A549 (cell line): ENCODE measurements at regions not wholly inside any gene's neighbourhood (a gene's known extent, or its start where the extent isn't known, plus 50 kb on each side); places are given as distances from the start of the nearest gene placed in this dataset.

Source experiments
- ATAC-seq, 2 experiments: fragments of 200-7000 bp in 1 of 2; fragments of >200 bp in 1 of 2; cut with Nextera tagmentation in 1 of 2; cut with Tn5 transposase in 1 of 2; 3 replicates each; pipeline versions ENCODE4 v1.8.0 to v1.9.1; 2018 to 2020; ENCODE audit warnings: mild to moderate bottlenecking in 1 of 2, moderate library complexity in 1 of 2
- CTCF ChIA-PET: fragments of 300-600 bp; sonication (Branson Sonifier 250); formaldehyde crosslinking; extraction: SDS; loops from one replicate; lab custom pipeline; 2021; ENCODE audit warnings: antibody characterized with exemption, inconsistent platforms; lab: Yijun Ruan, JAX
- POLR2A ChIA-PET: fragments of 350-600 bp; formaldehyde crosslinking; extraction: SDS; loops from one replicate; lab custom pipeline; 2021; ENCODE audit warnings: antibody characterized with exemption, inconsistent platforms; lab: Yijun Ruan, JAX
- DNase-seq, 2 experiments: peaks; one replicate each; pipeline versions ENCODE4 v3.0.0 to v3.0.0-alpha.2; 2011 to 2016; ENCODE audit warnings: low read depth in 1 of 2, low spot score in 1 of 2
- FAIRE-seq: peaks from 2 replicates; lab custom pipeline; 2011; peaks lifted over from hg19 to GRCh38; lab: Jason Lieb, UNC
- H3K27ac ChIP-seq, 2 experiments: fragments of >200 bp; sonication (Bioruptor Twin); formaldehyde crosslinking; 3 replicates each; pipeline ENCODE4 v1.5.1; 2016 to 2017
- H3K4me1 ChIP-seq: fragments of >200 bp; sonication (Bioruptor Twin); formaldehyde crosslinking; 3 replicates; pipeline ENCODE4 v1.6.1; 2016
- H3K4me2 ChIP-seq: fragments of >200 bp; sonication (Bioruptor Twin); formaldehyde crosslinking; 3 replicates; pipeline ENCODE4 v1.6.1; 2016
- H3K4me3 ChIP-seq: fragments of >200 bp; sonication (Bioruptor Twin); formaldehyde crosslinking; 3 replicates; pipeline ENCODE4 v1.5.1; 2016
- H3K9me3 ChIP-seq: fragments of >200 bp; sonication (Bioruptor Twin); formaldehyde crosslinking; 3 replicates; pipeline ENCODE4 v1.6.1; 2016
- CBX2 ChIP-seq: fragments of 200-600 bp; sonication (generic); IDR thresholded peaks from 2 replicates; pipeline ENCODE4 v1.6.1; 2016; ENCODE audit warnings: low read depth, mild to moderate bottlenecking, borderline replicate concordance
- CBX8 ChIP-seq: fragments of 200-600 bp; sonication (generic); IDR thresholded peaks from 2 replicates; pipeline ENCODE4 v1.6.1; 2016
- CEBPB ChIP-seq, 2 experiments: fragments of >200 bp in 1 of 2; sonication (Bioruptor Twin) in 1 of 2; formaldehyde crosslinking in 1 of 2; IDR thresholded peaks; 2 replicates each; pipeline ENCODE4 v1.6.1; 2012 to 2016
- CHD2 ChIP-seq: fragments of 150-350 bp; IDR thresholded peaks from 2 replicates; pipeline ENCODE4 v1.6.1; 2014; ENCODE audit warnings: low read length; ENCODE audit not compliant: partially characterized antibody
- CHD4 ChIP-seq: fragments of 200-600 bp; sonication (generic); IDR thresholded peaks from 2 replicates; pipeline ENCODE4 v1.6.1; 2016; ENCODE audit warnings: antibody characterized with exemption, mild to moderate bottlenecking, borderline replicate concordance
- EHF ChIP-seq: fragments of 250-450 bp; sonication (Bioruptor Pico); IDR thresholded peaks from 2 replicates; pipeline ENCODE4 v1.5.0; 2020; ENCODE audit warnings: mild to moderate bottlenecking
- EHMT2 ChIP-seq: fragments of 200-600 bp; sonication (generic); IDR thresholded peaks from 2 replicates; pipeline ENCODE4 v1.6.1; 2016; ENCODE audit warnings: antibody characterized with exemption, low read depth, mild to moderate bottlenecking, moderate library complexity
- FOSB ChIP-seq: fragments of 250-450 bp; sonication (Bioruptor Pico); IDR thresholded peaks from 2 replicates; pipeline ENCODE4 v1.5.0; 2020; ENCODE audit warnings: mild to moderate bottlenecking, moderate library complexity
- FOSL2 ChIP-seq, 2 experiments: fragments of 450-650 bp in 1 of 2; fragments of >200 bp in 1 of 2; sonication (Bioruptor Twin) in 1 of 2; formaldehyde crosslinking; IDR thresholded peaks; 2 replicates each; pipeline versions ENCODE4 v1.5.0 to v1.6.1; 2016 to 2020; ENCODE audit warnings: mild to moderate bottlenecking in 1 of 2, moderate library complexity in 1 of 2
- FOXS1 ChIP-seq: fragments of 250-450 bp; sonication (Bioruptor Pico); IDR thresholded peaks from 2 replicates; pipeline ENCODE4 v1.5.0; 2020; ENCODE audit warnings: mild to moderate bottlenecking, moderate library complexity
- HOXB5 ChIP-seq: fragments of 250-450 bp; sonication (Bioruptor Pico); IDR thresholded peaks from 2 replicates; pipeline ENCODE4 v1.5.0; 2020; ENCODE audit warnings: mild to moderate bottlenecking, moderate library complexity
- JUN ChIP-seq, 2 experiments: fragments of >200 bp; sonication (Bioruptor Twin); formaldehyde crosslinking; IDR thresholded peaks; 2 replicates in 1 of 2; 3 replicates in 1 of 2; pipeline ENCODE4 v1.6.1; 2016 to 2017
- JUNB ChIP-seq: fragments of >200 bp; sonication (Bioruptor Twin); formaldehyde crosslinking; IDR thresholded peaks from 2 replicates; pipeline ENCODE4 v1.6.1; 2016
- MAFK ChIP-seq: fragments of 450-650 bp; IDR thresholded peaks from 2 replicates; pipeline ENCODE4 v1.6.1; 2014; ENCODE audit not compliant: partially characterized antibody
- MAX ChIP-seq: IDR thresholded peaks from 2 replicates; pipeline ENCODE4 v1.6.1; 2012
- MYC ChIP-seq: IDR thresholded peaks from 2 replicates; pipeline ENCODE4 v1.6.1; 2012; ENCODE audit warnings: mild to moderate bottlenecking, inconsistent platforms, low read length, improper control_type of control experiment, borderline replicate concordance
- NFE2L2 ChIP-seq: fragments of 150-350 bp; conservative IDR thresholded peaks from 2 replicates; pipeline ENCODE4 v1.6.1; 2014; ENCODE audit warnings: low read length
- NR3C1 ChIP-seq: fragments of >200 bp; sonication (Bioruptor Twin); formaldehyde crosslinking; IDR thresholded peaks from 3 replicates; pipeline ENCODE4 v1.6.1; 2017
- RCOR1 ChIP-seq: fragments of 150-350 bp; IDR thresholded peaks from 2 replicates; pipeline ENCODE4 v1.6.1; 2014; ENCODE audit warnings: antibody characterized with exemption, low read length, low read depth
- RNF2 ChIP-seq: fragments of 200-600 bp; sonication (generic); IDR thresholded peaks from 2 replicates; pipeline ENCODE4 v1.6.1; 2016; ENCODE audit warnings: low read depth, mild to moderate bottlenecking, antibody characterized with exemption, moderate library complexity, borderline replicate concordance
- SMC3 ChIP-seq: fragments of >200 bp; sonication (Bioruptor Twin); formaldehyde crosslinking; IDR thresholded peaks from 3 replicates; pipeline ENCODE4 v1.6.1; 2018; ENCODE audit warnings: inconsistent platforms
- SREBF2 ChIP-seq: fragments of 450-650 bp; IDR thresholded peaks from 2 replicates; pipeline ENCODE4 v1.6.1; 2014; ENCODE audit warnings: mild to moderate bottlenecking, moderate library complexity
- TFCP2L1 ChIP-seq: fragments of 250-450 bp; sonication (Bioruptor Pico); IDR thresholded peaks from 2 replicates; pipeline ENCODE4 v1.5.0; 2021; ENCODE audit warnings: mild to moderate bottlenecking
- TP53 ChIP-seq: fragments of 250-450 bp; sonication (Bioruptor Pico); IDR thresholded peaks from 2 replicates; pipeline ENCODE4 v1.5.0; 2021; ENCODE audit warnings: mild to moderate bottlenecking, moderate library complexity
- ZNF302 ChIP-seq: fragments of 250-450 bp; sonication (Bioruptor Pico); IDR thresholded peaks from 2 replicates; pipeline ENCODE4 v1.9.0; 2021; ENCODE audit warnings: inconsistent platforms, mild to moderate bottlenecking, moderate library complexity
- WGBS: methylation state at CpG from one replicate; pipeline ENCODE4 v1.1.6; 2017; ENCODE audit errors: missing lambda C conversion rate; 5-methylcytosine and 5-hydroxymethylcytosine counted together
- TF ChIP-seq, protein P1 (sequence below): fragments of >200 bp; sonication (Bioruptor Twin); formaldehyde crosslinking; IDR thresholded peaks from 3 replicates; pipeline ENCODE4 v1.6.1; 2016
- TF ChIP-seq, protein P2 (sequence below): fragments of 250-450 bp; sonication (Bioruptor Pico); IDR thresholded peaks from 2 replicates; pipeline ENCODE4 v1.5.0; 2020; ENCODE audit warnings: low read depth, mild to moderate bottlenecking, moderate library complexity
- TF ChIP-seq, protein P3 (sequence below): fragments of >200 bp; sonication (Bioruptor Twin); formaldehyde crosslinking; IDR thresholded peaks from 2 replicates; pipeline ENCODE4 v1.6.1; 2016

DNA sequence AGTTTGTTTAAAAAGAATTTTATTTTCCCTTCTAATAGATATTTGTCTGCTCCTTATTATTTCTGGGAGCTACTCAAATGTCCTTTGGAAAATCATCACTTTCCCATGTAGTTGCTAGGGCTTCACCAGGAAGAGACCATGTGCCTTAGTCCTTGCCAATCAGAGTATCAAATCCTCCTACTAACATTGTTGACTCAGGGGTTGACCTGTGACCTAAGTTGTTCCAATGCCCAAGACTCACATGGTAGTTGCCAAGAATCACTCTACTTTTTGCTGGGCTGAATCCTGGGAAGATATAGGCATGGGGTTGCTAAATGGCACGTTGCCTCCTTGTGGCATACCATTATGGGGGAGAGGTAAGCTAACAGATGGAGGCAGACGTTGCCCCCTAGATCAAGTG is 58.2 kb upstream of the FOXD3 start:
- no peak for ATAC-seq
- CTCF ChIA-PET: no interaction called here
- TF ChIP-seq TFCP2L1 (CRISPR knock-in tag) (no peak), TP53 (CRISPR knock-in tag) (no peak), CEBPB (IDR thresholded peaks at IDR 0.05) (no peak), RNF2 (no peak), CBX2 (no peak), JUN (IDR thresholded peaks at IDR 0.05) (no peak), FOSB (CRISPR knock-in tag) (no peak), JUNB (no peak), EHMT2 (no peak), FOSL2 (IDR thresholded peaks at IDR 0.05) (no peak), FOSL2 (CRISPR knock-in tag; IDR thresholded peaks at IDR 0.05) (no peak)
- TF ChIP-seq, protein P1, sequence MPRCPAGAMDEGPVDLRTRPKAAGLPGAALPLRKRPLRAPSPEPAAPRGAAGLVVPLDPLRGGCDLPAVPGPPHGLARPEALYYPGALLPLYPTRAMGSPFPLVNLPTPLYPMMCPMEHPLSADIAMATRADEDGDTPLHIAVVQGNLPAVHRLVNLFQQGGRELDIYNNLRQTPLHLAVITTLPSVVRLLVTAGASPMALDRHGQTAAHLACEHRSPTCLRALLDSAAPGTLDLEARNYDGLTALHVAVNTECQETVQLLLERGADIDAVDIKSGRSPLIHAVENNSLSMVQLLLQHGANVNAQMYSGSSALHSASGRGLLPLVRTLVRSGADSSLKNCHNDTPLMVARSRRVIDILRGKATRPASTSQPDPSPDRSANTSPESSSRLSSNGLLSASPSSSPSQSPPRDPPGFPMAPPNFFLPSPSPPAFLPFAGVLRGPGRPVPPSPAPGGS: no peak
- TF ChIP-seq, protein P2, sequence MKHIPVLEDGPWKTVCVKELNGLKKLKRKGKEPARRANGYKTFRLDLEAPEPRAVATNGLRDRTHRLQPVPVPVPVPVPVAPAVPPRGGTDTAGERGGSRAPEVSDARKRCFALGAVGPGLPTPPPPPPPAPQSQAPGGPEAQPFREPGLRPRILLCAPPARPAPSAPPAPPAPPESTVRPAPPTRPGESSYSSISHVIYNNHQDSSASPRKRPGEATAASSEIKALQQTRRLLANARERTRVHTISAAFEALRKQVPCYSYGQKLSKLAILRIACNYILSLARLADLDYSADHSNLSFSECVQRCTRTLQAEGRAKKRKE (CRISPR knock-in tag): no peak
- WGBS: 6% methylated on average over 2 of the region's 2 CpGs
- H3K4me2 ChIP-seq: no peak overlapping the region
- 0 out of 3 replicates have a peak, but pooled peaks cover 7% of the 10 kb centered on the region for H3K4me1 ChIP-seq
- POLR2A ChIA-PET: no interaction called here
- H3K27ac ChIP-seq: no peak overlapping the region
- no peak for DNase-seq
- FAIRE-seq: no peak
- H3K9me3 ChIP-seq: no peaks in the 10 kb centered on the region
- H3K4me3 ChIP-seq: no peak overlapping the region

DNA sequence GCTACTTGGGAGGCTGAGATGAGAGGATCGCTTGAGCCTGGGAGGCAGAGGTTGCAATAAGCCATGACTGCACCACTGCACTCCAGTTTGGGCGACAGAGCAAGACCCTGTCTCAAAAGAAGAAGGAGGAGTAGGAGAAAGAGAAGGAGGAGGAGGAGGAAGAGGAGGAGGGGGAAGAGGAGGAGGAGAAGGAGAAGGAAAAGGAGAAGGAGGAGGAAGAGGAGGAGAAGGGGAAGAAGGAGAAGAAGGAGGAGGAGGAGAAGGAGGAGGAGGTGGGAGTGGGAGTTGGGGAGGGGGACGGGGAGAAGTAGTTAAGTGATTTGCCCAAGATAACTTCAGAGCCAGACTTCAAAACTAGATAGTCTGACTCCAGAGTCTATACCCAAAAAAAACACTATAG is 55.5 kb upstream of the FOXD3 start:
- ATAC-seq (no peak), FAIRE-seq (no peak), DNase-seq (no peak)
- 0 out of 3 replicates have a peak, but pooled peaks cover 3% of the 10 kb centered on the region for H3K4me1 ChIP-seq
- ChIA-PET POLR2A (no interaction called here), CTCF (no interaction called here)
- H3K27ac ChIP-seq: no peak overlapping the region
- WGBS: 27% methylated on average over 3 of the region's 3 CpGs
- H3K4me3 ChIP-seq: no peak overlapping the region
- H3K4me2 ChIP-seq: no peak overlapping the region
- TF ChIP-seq CBX8 (no peak), NR3C1 (no peak), MAX (no peak), NFE2L2 (no peak), SMC3 (no peak), HOXB5 (CRISPR knock-in tag) (no peak), CHD2 (no peak), ZNF302 (CRISPR knock-in tag) (no peak), RCOR1 (no peak), MAFK (no peak), SREBF2 (no peak), MYC (no peak), CHD4 (no peak)
- TF ChIP-seq, protein P3, sequence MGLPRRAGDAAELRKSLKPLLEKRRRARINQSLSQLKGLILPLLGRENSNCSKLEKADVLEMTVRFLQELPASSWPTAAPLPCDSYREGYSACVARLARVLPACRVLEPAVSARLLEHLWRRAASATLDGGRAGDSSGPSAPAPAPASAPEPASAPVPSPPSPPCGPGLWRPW: no peak
- no peaks in the 10 kb centered on the region for H3K9me3 ChIP-seq

- Histone ChIP-seq H3K4me3 (no peak overlapping the region), H3K9me3 (no peaks in the 10 kb centered on the region), H3K27ac (no peak overlapping the region), H3K4me2 (no peak overlapping the region), H3K4me1 (no peaks in the 10 kb centered on the region)
- no peak for FAIRE-seq
- POLR2A ChIA-PET: no interaction called here
- WGBS: 46% methylated on average over 2 of the region's 2 CpGs
- TF ChIP-seq FOXS1 (CRISPR knock-in tag): no peak
- TF ChIP-seq EHF (CRISPR knock-in tag): no peak
- TF ChIP-seq, all 56 proteins: peak for 0
- DNase-seq (no peak), ATAC-seq (no peak)
- CTCF ChIA-PET: no interaction called here
Measured at GRCh38 chr1:63268876-63269275, 53.5 kb upstream of the FOXD3 start.
